Ovary (tissue), 3 donors: ENCODE measurements at regions not wholly inside any gene's neighbourhood (a gene's known extent, or its start where the extent isn't known, plus 50 kb on each side); places are given as distances from the start of the nearest gene placed in this dataset.

ENCODE experiments used
- CTCF ChIP-seq, 3 donors: fragments of 450-650 bp in 2 of 3; fragments of 200-600 bp in 1 of 3; IDR thresholded peaks; one replicate each; pipeline versions ENCODE4 v1.5.1 to v1.8.0; 2016 to 2022; ENCODE audit warnings: antibody characterized with exemption in 3 of 3, mild to moderate bottlenecking in 1 of 3
- EP300 ChIP-seq: sonication (generic); formaldehyde crosslinking; IDR thresholded peaks from one replicate; pipeline ENCODE4 v1.6.1; 2017; ENCODE audit warnings: antibody characterized with exemption
- POLR2A ChIP-seq: fragments of 450-650 bp; IDR thresholded peaks from one replicate; pipeline ENCODE4 v1.6.1; 2017; ENCODE audit warnings: antibody characterized with exemption, mild to moderate bottlenecking, moderate library complexity
- donor health status: DM: no; HTN: no; CAD: no.

- TF ChIP-seq CTCF (IDR thresholded peaks at IDR 0.05) (no peak), EP300 (no peak), POLR2A (no peak)
Measured at GRCh38 chr13:112134391-112135075, 67.6 kb downstream of the SOX1 start.
